Embryonic facial prominence (tissue), 1 donor: ENCODE measurements at regions not wholly inside any gene's neighbourhood (a gene's known extent, or its start where the extent isn't known, plus 50 kb on each side); places are given as distances from the start of the nearest gene placed in this dataset.
"Not testable (repeated sequence)": the region's sequence is repeated elsewhere in the genome, so short reads cannot be mapped to it uniquely, and the experiment has no call there.

Source experiments
- DNase-seq: peaks from one replicate; pipeline ENCODE4 v3.0.0-alpha.2; 2016; ENCODE audit errors: extremely low spot score

- DNase-seq, result not testable (repeated sequence)
These were observed 63.8 kb upstream of the ARRDC3 start for GRCh38 chr5:91446880-91447279.

- DNase-seq, result no peak
These were observed 60.8 kb upstream of the ARRDC3 start for GRCh38 chr5:91443761-91444467.

GRCh38 chr5:91443023-91443422 lies 59.9 kb upstream of the ARRDC3 start:
- DNase-seq, result no peak

GRCh38 chr5:91441082-91441481 lies 58.0 kb upstream of the ARRDC3 start:
- DNase-seq, result no peak

GRCh38 chr5:91438871-91439270 lies 55.8 kb upstream of the ARRDC3 start:
- DNase-seq, result no peak

GRCh38 chr5:91436241-91436640 lies 53.1 kb upstream of the ARRDC3 start:
- no peak for DNase-seq

- DNase-seq, result no peak
These were observed 51.2 kb upstream of the ARRDC3 start for GRCh38 chr5:91434348-91434747.

- DNase-seq, result no peak
These were observed 50.7 kb upstream of the ARRDC3 start for GRCh38 chr5:91433861-91434260.
